ENCODE measurements at regions not wholly inside any gene's neighbourhood (a gene's known extent, or its start where the extent isn't known, plus 50 kb on each side); places are given as distances from the start of the nearest gene placed in this dataset.

DNA sequence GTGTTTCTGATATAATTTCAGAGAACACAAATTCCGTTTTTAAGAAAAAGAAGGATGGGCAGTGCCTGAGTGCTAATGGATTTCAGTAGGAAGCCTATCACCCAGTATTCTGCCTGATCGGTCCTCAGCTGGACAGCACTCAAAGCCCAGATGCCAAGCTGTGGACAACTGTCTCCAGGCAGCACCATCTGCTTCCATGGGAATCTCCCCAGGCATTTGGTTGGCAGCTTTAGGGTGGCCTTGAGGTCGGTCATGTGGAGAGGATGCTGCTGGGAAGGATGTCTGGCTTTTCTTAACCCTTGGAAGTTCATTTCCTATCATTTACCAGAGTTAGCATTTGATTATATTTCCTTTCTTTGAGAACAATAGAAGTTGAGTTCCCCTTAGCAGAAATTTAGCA is 311.7 kb downstream of the TBC1D4 start:
- Histone ChIP-seq H3K27me3 (no peaks in the 10 kb centered on the region), H3K36me3 (no peaks in the 10 kb centered on the region), H3K4me3 (no peak overlapping the region), H3K27ac (no peak overlapping the region), H3K9me3 (no peaks in the 10 kb centered on the region), H3K4me1 (no peaks in the 10 kb centered on the region)
- no peak for ATAC-seq
- TF ChIP-seq, protein P1, sequence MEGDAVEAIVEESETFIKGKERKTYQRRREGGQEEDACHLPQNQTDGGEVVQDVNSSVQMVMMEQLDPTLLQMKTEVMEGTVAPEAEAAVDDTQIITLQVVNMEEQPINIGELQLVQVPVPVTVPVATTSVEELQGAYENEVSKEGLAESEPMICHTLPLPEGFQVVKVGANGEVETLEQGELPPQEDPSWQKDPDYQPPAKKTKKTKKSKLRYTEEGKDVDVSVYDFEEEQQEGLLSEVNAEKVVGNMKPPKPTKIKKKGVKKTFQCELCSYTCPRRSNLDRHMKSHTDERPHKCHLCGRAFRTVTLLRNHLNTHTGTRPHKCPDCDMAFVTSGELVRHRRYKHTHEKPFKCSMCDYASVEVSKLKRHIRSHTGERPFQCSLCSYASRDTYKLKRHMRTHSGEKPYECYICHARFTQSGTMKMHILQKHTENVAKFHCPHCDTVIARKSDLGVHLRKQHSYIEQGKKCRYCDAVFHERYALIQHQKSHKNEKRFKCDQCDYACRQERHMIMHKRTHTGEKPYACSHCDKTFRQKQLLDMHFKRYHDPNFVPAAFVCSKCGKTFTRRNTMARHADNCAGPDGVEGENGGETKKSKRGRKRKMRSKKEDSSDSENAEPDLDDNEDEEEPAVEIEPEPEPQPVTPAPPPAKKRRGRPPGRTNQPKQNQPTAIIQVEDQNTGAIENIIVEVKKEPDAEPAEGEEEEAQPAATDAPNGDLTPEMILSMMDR (IDR thresholded peaks at IDR 0.05 in 4 of 5, conservative IDR thresholded peaks at IDR 0.05 in 1 of 5): no peak
- TF ChIP-seq POLR2A (IDR thresholded peaks at IDR 0.05): no peak
- intact Hi-C loops (cut with DNase I; ENCODE audit: low total_unique reads) (no loop called here), in situ Hi-C loops (cut with MboI; ENCODE audit: low sequenced_read_pairs in 4 of 4) (no loop called here)
- DNase-seq: no peak

DNA sequence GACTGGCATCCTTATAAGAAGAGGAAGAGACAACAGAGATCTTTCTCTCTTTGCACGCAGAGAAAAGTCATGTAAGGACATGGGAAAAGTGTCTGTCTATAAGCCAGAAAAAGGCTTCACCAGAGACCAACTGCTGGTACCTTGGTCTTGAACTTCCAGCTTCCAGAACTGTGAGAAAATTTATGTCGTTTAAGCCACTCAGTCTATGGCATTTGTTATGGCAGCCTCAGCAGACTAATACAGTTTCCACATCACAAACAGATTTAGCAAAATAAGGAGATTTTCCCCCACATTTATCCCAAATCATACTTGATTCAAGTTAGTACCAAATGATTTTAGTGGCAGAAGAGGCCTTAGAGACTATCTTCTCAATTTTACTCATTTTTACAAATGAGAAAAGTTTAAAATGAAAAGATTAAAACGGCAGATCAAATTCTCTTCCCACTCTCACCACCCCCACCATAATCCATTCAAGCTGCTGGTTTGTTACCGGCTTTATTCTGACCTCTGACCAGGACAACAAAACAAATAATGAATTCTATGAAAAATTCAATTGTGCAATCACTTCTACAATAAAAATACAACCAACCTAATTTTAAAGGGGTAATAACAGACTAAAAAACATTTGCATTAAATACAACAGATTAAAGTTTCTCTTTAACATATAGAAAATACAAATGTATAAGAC is 316.3 kb downstream of the TBC1D4 start:
- no peaks in the 10 kb centered on the region for H3K9me3 ChIP-seq
- no peak overlapping the region for H3K4me3 ChIP-seq
- no peaks in the 10 kb centered on the region for H3K27me3 ChIP-seq
- H3K27ac ChIP-seq: no peak overlapping the region
- TF ChIP-seq, protein P1 (IDR thresholded peaks at IDR 0.05 in 4 of 5, conservative IDR thresholded peaks at IDR 0.05 in 1 of 5): no peak
- no peak for TF ChIP-seq POLR2A (IDR thresholded peaks at IDR 0.05)
- intact Hi-C loops (cut with DNase I; ENCODE audit: low total_unique reads): no loop called here
- in situ Hi-C loops (cut with MboI; ENCODE audit: low sequenced_read_pairs in 4 of 4): no loop called here
- DNase-seq: no peak
- no peaks in the 10 kb centered on the region for H3K36me3 ChIP-seq
- ATAC-seq: no peak
- H3K4me1 ChIP-seq: no peaks in the 10 kb centered on the region

DNA sequence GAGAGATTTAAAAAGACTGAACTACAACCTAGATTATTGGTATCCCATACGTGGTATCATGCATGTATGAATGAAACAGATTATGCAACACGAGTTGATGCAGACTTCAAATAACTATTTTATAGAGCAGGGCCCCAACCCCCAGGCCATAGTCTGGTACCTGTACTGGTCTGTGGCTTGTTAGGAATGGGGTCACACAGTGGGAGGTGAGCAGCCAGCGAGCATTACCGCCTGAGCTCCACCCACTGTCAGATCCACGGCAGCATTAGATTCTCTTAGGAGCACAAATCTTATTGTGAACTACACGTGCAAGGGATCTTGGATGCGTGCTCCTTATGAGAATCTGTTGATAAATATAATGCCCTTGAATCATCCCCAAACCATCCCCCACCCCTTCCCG is 320.2 kb downstream of the TBC1D4 start:
- Histone ChIP-seq H3K4me3 (no peak overlapping the region), H3K9me3 (no peaks in the 10 kb centered on the region), H3K4me1 (no peaks in the 10 kb centered on the region), H3K36me3 (no peaks in the 10 kb centered on the region), H3K27ac (no peak overlapping the region), H3K27me3 (no peaks in the 10 kb centered on the region)
- DNase-seq (no peak), ATAC-seq (no peak)
- intact Hi-C loops (cut with DNase I; ENCODE audit: low total_unique reads) (no loop called here), in situ Hi-C loops (cut with MboI; ENCODE audit: low sequenced_read_pairs in 4 of 4) (no loop called here)
- no peak for TF ChIP-seq POLR2A (IDR thresholded peaks at IDR 0.05)
- TF ChIP-seq, protein P1 (IDR thresholded peaks at IDR 0.05 in 4 of 5, conservative IDR thresholded peaks at IDR 0.05 in 1 of 5): no peak

GRCh38 chr13:75160984-75161383 is 321.0 kb downstream of the TBC1D4 start:
- no peak overlapping the region for H3K4me3 ChIP-seq
- H3K27ac ChIP-seq: no peak overlapping the region
- no peaks in the 10 kb centered on the region for H3K27me3 ChIP-seq
- H3K4me1 ChIP-seq: no peaks in the 10 kb centered on the region
- intact Hi-C loops (cut with DNase I; ENCODE audit: low total_unique reads) (no loop called here), in situ Hi-C loops (cut with MboI; ENCODE audit: low sequenced_read_pairs in 4 of 4) (no loop called here)
- no peak for TF ChIP-seq POLR2A (IDR thresholded peaks at IDR 0.05)
- TF ChIP-seq, protein P1 (IDR thresholded peaks at IDR 0.05 in 4 of 5, conservative IDR thresholded peaks at IDR 0.05 in 1 of 5): no peak
- H3K9me3 ChIP-seq: no peaks in the 10 kb centered on the region
- no peak for ATAC-seq
- H3K36me3 ChIP-seq: no peaks in the 10 kb centered on the region
- DNase-seq: no peak

DNA sequence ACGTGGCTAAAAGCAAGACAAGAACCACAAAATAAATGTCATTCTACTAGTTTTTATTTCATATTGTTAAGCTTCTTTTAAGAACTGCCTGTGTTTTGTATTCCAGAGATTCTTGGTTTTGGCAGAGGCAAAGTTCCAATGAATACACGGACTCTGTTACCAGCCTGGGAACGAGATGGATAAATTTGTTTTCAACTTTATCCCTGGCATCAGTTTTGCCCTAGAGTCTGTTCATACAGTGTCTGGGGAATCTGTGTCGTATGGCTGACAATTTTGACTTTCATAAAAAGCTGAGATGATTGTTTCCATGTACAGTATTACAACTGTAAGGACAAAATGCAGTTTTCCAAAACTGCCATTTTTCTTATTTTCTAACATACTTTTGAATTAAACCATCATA is 327.6 kb downstream of the TBC1D4 start:
- DNase-seq (no peak), ATAC-seq (no peak)
- Histone ChIP-seq H3K4me3 (no peak overlapping the region), H3K4me1 (no peaks in the 10 kb centered on the region), H3K27ac (no peak overlapping the region), H3K36me3 (no peaks in the 10 kb centered on the region), H3K9me3 (no peaks in the 10 kb centered on the region), H3K27me3 (no peaks in the 10 kb centered on the region)
- intact Hi-C loops (cut with DNase I; ENCODE audit: low total_unique reads): no loop called here
- no peak for TF ChIP-seq POLR2A (IDR thresholded peaks at IDR 0.05)
- TF ChIP-seq, protein P1 (IDR thresholded peaks at IDR 0.05 in 4 of 5, conservative IDR thresholded peaks at IDR 0.05 in 1 of 5): no peak
- in situ Hi-C loops (cut with MboI; ENCODE audit: low sequenced_read_pairs in 4 of 4): no loop called here

Measured in gastrocnemius medialis (tissue), 4 donors.